ENCODE measurements at regions not wholly inside any gene's neighbourhood (a gene's known extent, or its start where the extent isn't known, plus 50 kb on each side); places are given as distances from the start of the nearest gene placed in this dataset.

- no peak for TF ChIP-seq EZH2 (IDR thresholded peaks at IDR 0.05)
- TF ChIP-seq CTCF (IDR thresholded peaks at IDR 0.05): peak; percentile 81
Measured at GRCh38 chr2:21422050-21422449, 298.3 kb downstream of the TDRD15 start.
